ENCODE measurements at regions not wholly inside any gene's neighbourhood (a gene's known extent, or its start where the extent isn't known, plus 50 kb on each side); places are given as distances from the start of the nearest gene placed in this dataset.

DNA sequence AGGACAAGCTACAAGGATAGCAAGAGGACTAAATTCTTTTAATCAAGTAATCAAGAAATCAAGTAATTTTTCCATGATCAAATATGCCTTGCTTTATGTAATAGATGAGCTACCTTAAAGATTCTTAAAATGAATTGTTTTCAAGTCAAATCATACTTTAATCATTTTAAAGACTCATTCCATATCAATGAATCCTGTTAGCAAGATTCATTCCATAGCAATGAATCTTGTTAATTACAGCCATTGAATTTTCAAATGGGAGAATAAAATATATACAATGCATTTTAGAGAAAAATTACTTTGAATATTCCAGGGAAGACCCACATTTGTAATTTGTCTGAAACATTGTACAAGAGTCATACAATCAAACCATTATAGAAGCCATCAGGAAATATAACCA is 145.7 kb downstream of the RFX6 start:
- TF ChIP-seq, protein P1, sequence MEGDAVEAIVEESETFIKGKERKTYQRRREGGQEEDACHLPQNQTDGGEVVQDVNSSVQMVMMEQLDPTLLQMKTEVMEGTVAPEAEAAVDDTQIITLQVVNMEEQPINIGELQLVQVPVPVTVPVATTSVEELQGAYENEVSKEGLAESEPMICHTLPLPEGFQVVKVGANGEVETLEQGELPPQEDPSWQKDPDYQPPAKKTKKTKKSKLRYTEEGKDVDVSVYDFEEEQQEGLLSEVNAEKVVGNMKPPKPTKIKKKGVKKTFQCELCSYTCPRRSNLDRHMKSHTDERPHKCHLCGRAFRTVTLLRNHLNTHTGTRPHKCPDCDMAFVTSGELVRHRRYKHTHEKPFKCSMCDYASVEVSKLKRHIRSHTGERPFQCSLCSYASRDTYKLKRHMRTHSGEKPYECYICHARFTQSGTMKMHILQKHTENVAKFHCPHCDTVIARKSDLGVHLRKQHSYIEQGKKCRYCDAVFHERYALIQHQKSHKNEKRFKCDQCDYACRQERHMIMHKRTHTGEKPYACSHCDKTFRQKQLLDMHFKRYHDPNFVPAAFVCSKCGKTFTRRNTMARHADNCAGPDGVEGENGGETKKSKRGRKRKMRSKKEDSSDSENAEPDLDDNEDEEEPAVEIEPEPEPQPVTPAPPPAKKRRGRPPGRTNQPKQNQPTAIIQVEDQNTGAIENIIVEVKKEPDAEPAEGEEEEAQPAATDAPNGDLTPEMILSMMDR (IDR thresholded peaks at IDR 0.05; ENCODE audit: low read length), result no peak
- TF ChIP-seq EZH2 (IDR thresholded peaks at IDR 0.05; ENCODE audit: borderline replicate concordance, low read length), result no peak
- H3F3A ChIP-seq (ENCODE audit: insufficient read depth, low read length), result no peaks in the 10 kb centered on the region
- H3K27me3 ChIP-seq (ENCODE audit: insufficient read depth, low read length), result no peaks in the 10 kb centered on the region
- no peak overlapping the region for H3K4me2 ChIP-seq (ENCODE audit: low read length)
- no peak overlapping the region for H3K27ac ChIP-seq (ENCODE audit: low read depth, low read length, poor library complexity, severe bottlenecking)
- no peaks in the 10 kb centered on the region for H3K9me3 ChIP-seq (ENCODE audit: low read length)
- no peak overlapping the region for H3K4me3 ChIP-seq (ENCODE audit: low read depth, low read length, poor library complexity, severe bottlenecking)
- H2AFZ ChIP-seq (ENCODE audit: low read length), result no peak overlapping the region
- no peaks in the 10 kb centered on the region for H3K79me2 ChIP-seq (ENCODE audit: insufficient read depth, low read length)
- no peaks in the 10 kb centered on the region for H3K9me2 ChIP-seq (ENCODE audit: low read depth, low read length)
- H4K20me1 ChIP-seq (ENCODE audit: insufficient read depth, low read length), result no peaks in the 10 kb centered on the region
- no peak overlapping the region for H3K9ac ChIP-seq (ENCODE audit: low read length)
- H3K36me3 ChIP-seq (ENCODE audit: insufficient read depth, low read length), result no peaks in the 10 kb centered on the region
- no peaks in the 10 kb centered on the region for H3K4me1 ChIP-seq (ENCODE audit: insufficient read depth, low read length, severe bottlenecking)

DNA sequence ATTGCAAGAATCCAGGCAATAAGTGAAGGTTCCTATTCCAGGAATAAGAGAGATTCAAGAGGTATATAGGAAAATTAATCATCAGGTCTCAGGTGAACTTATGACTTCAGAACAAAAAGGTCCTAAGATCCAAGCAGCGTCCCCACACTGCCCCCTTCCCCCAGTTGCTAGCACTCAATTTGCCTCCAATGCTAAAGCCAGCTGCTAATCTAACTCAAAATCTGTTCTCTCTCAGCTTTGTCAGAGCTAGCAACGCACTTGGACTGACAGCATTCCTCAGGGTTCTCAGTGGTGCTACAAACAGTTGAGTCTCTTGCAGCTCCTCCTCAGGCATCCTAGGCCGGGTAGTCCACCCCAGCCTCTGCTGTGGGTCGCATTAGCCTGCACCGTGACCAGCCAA is 148.3 kb downstream of the RFX6 start:
- H3K4me2 ChIP-seq (ENCODE audit: low read length), result no peak overlapping the region
- H3K9me3 ChIP-seq (ENCODE audit: low read length), result no peaks in the 10 kb centered on the region
- no peaks in the 10 kb centered on the region for H3K36me3 ChIP-seq (ENCODE audit: insufficient read depth, low read length)

DNA sequence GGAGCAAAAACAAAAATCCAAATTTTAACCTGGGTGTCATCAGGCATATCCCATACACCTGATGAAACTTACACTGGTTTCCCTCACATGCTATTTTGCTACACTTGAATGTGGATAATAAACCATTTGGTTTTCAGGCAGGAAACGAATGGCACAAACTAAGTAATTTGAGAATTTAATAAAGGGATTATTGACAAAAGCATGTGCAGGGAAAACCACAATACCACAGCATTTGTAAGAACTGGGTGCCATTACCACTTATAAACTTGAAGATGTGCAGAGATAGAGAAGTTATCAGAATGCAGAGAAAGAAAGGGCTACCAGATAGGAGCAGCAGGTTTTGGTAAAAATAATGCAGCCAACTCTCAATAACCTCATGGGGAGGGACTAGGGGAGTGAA is 151.2 kb downstream of the RFX6 start:
- Histone ChIP-seq H3K9me2 (ENCODE audit: low read depth, low read length) (no peaks in the 10 kb centered on the region), H4K20me1 (ENCODE audit: insufficient read depth, low read length) (no peaks in the 10 kb centered on the region), H2AFZ (ENCODE audit: low read length) (no peak overlapping the region), H3K4me3 (ENCODE audit: low read depth, low read length, poor library complexity, severe bottlenecking) (no peak overlapping the region), H3K36me3 (ENCODE audit: insufficient read depth, low read length) (no peaks in the 10 kb centered on the region), H3K9ac (ENCODE audit: low read length) (no peak overlapping the region), H3K4me1 (ENCODE audit: insufficient read depth, low read length, severe bottlenecking) (no peaks in the 10 kb centered on the region), H3K27me3 (ENCODE audit: insufficient read depth, low read length) (no peaks in the 10 kb centered on the region), H3K4me2 (ENCODE audit: low read length) (no peak overlapping the region), H3K9me3 (ENCODE audit: low read length) (no peaks in the 10 kb centered on the region), H3F3A (ENCODE audit: insufficient read depth, low read length) (no peaks in the 10 kb centered on the region), H3K27ac (ENCODE audit: low read depth, low read length, poor library complexity, severe bottlenecking) (no peak overlapping the region), H3K79me2 (ENCODE audit: insufficient read depth, low read length) (no peaks in the 10 kb centered on the region)
- no peak for TF ChIP-seq EZH2 (IDR thresholded peaks at IDR 0.05; ENCODE audit: borderline replicate concordance, low read length)
- TF ChIP-seq, protein P1 (IDR thresholded peaks at IDR 0.05; ENCODE audit: low read length), result no peak

More for the DNA sequence above, 148.3 kb downstream of the RFX6 start:
- Histone ChIP-seq H3K9ac (ENCODE audit: low read length) (no peak overlapping the region), H4K20me1 (ENCODE audit: insufficient read depth, low read length) (no peaks in the 10 kb centered on the region), H3K9me2 (ENCODE audit: low read depth, low read length) (no peaks in the 10 kb centered on the region), H3F3A (ENCODE audit: insufficient read depth, low read length) (no peaks in the 10 kb centered on the region), H3K4me3 (ENCODE audit: low read depth, low read length, poor library complexity, severe bottlenecking) (no peak overlapping the region), H2AFZ (ENCODE audit: low read length) (no peak overlapping the region), H3K79me2 (ENCODE audit: insufficient read depth, low read length) (no peaks in the 10 kb centered on the region), H3K27me3 (ENCODE audit: insufficient read depth, low read length) (no peaks in the 10 kb centered on the region), H3K4me1 (ENCODE audit: insufficient read depth, low read length, severe bottlenecking) (no peaks in the 10 kb centered on the region), H3K27ac (ENCODE audit: low read depth, low read length, poor library complexity, severe bottlenecking) (no peak overlapping the region)
- TF ChIP-seq, protein P1 (IDR thresholded peaks at IDR 0.05; ENCODE audit: low read length), result no peak
- TF ChIP-seq EZH2 (IDR thresholded peaks at IDR 0.05; ENCODE audit: borderline replicate concordance, low read length), result no peak
